Esophagus muscularis mucosa (tissue), 4 donors: ENCODE measurements at regions not wholly inside any gene's neighbourhood (a gene's known extent, or its start where the extent isn't known, plus 50 kb on each side); places are given as distances from the start of the nearest gene placed in this dataset.

Source experiments
- EP300 ChIP-seq: sonication (generic); formaldehyde crosslinking; IDR thresholded peaks from one replicate; pipeline ENCODE4 v1.6.1; 2017; ENCODE audit warnings: antibody characterized with exemption
- POLR2A ChIP-seq: fragments of 450-650 bp; IDR thresholded peaks from one replicate; pipeline ENCODE4 v1.6.1; 2017; ENCODE audit warnings: antibody characterized with exemption, moderate library complexity, mild to moderate bottlenecking, low read depth
- POLR2AphosphoS5 ChIP-seq, 2 donors: sonication (generic); formaldehyde crosslinking; IDR thresholded peaks; one replicate each; pipeline ENCODE4 v1.6.1; 2017; ENCODE audit warnings: antibody characterized with exemption in 2 of 2
- TF ChIP-seq, protein P1 (sequence below), 3 experiments: fragments of 200-600 bp in 2 of 3; fragments of 450-650 bp in 1 of 3; sonication (generic) in 2 of 3; IDR thresholded peaks; one replicate each; pipeline ENCODE4 v1.5.1; 2017 to 2019; ENCODE audit warnings: antibody characterized with exemption in 3 of 3, mild to moderate bottlenecking in 2 of 3, moderate library complexity in 1 of 3

DNA sequence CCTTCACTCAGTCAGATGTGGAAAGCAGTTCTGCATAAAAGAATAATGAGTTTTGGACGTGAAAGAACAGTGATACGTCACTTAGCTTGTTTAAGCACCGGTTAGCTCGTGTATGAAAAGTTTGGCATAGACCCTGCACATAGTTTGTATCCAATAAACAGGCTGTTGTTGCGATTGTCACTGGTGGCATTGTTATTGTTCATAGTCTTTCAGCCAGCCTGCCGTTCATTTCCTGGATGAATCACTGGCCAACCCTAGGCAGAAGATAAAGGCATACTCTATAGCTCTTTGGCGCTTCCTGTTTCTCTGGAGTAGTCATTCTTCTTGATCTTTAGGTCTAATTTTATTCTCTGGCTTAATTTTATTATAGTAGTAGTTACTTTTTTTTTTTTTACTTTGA lies 57.8 kb upstream of the ANKRD30A start:
- no peak for TF ChIP-seq POLR2A
- TF ChIP-seq, protein P1, sequence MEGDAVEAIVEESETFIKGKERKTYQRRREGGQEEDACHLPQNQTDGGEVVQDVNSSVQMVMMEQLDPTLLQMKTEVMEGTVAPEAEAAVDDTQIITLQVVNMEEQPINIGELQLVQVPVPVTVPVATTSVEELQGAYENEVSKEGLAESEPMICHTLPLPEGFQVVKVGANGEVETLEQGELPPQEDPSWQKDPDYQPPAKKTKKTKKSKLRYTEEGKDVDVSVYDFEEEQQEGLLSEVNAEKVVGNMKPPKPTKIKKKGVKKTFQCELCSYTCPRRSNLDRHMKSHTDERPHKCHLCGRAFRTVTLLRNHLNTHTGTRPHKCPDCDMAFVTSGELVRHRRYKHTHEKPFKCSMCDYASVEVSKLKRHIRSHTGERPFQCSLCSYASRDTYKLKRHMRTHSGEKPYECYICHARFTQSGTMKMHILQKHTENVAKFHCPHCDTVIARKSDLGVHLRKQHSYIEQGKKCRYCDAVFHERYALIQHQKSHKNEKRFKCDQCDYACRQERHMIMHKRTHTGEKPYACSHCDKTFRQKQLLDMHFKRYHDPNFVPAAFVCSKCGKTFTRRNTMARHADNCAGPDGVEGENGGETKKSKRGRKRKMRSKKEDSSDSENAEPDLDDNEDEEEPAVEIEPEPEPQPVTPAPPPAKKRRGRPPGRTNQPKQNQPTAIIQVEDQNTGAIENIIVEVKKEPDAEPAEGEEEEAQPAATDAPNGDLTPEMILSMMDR (IDR thresholded peaks at IDR 0.05) = no peak
- TF ChIP-seq POLR2AphosphoS5 (IDR thresholded peaks at IDR 0.05) = no peak
- no peak for TF ChIP-seq EP300
